NAMALWA (cell line): ENCODE measurements at regions not wholly inside any gene's neighbourhood (a gene's known extent, or its start where the extent isn't known, plus 50 kb on each side); places are given as distances from the start of the nearest gene placed in this dataset.

Experiments used
- DNase-seq: peaks from one replicate; pipeline ENCODE4 v3.0.0-alpha.2; 2015; ENCODE audit warnings: low spot score

- no peak for DNase-seq
Observed at GRCh38 chr12:24280056-24280842, 330.8 kb upstream of the SOX5 start.

GRCh38 chr12:24278832-24279231 is 329.4 kb upstream of the SOX5 start:
- DNase-seq = no peak

GRCh38 chr12:24270965-24271364 is 321.5 kb upstream of the SOX5 start:
- DNase-seq = no peak

- DNase-seq = no peak
Observed at GRCh38 chr12:24270464-24270863, 321.0 kb upstream of the SOX5 start.

- DNase-seq = peak; percentile 15
Observed at GRCh38 chr12:24268663-24269186, 319.3 kb upstream of the SOX5 start.

GRCh38 chr12:24266982-24267381 is 317.5 kb upstream of the SOX5 start:
- DNase-seq = no peak

- DNase-seq = no peak
Observed at GRCh38 chr12:24256684-24257083, 307.2 kb upstream of the SOX5 start.

GRCh38 chr12:24255920-24256665 is 306.6 kb upstream of the SOX5 start:
- no peak for DNase-seq

GRCh38 chr12:24252602-24253001 is 303.1 kb upstream of the SOX5 start:
- DNase-seq = no peak

- no peak for DNase-seq
Observed at GRCh38 chr12:24246934-24247333, 297.5 kb upstream of the SOX5 start.

GRCh38 chr12:24246376-24246775 is 296.9 kb upstream of the SOX5 start:
- DNase-seq = no peak

GRCh38 chr12:24244801-24245200 is 295.3 kb upstream of the SOX5 start:
- no peak for DNase-seq

GRCh38 chr12:24244231-24244630 is 294.8 kb upstream of the SOX5 start:
- no peak for DNase-seq

- no peak for DNase-seq
Observed at GRCh38 chr12:24240707-24241106, 291.2 kb upstream of the SOX5 start.

- DNase-seq = no peak
Observed at GRCh38 chr12:24233519-24234246, 284.2 kb upstream of the SOX5 start.

GRCh38 chr12:24232531-24232930 is 283.1 kb upstream of the SOX5 start:
- DNase-seq = no peak

- no peak for DNase-seq
Observed at GRCh38 chr12:24231298-24231697, 281.8 kb upstream of the SOX5 start.

- no peak for DNase-seq
Observed at GRCh38 chr12:24230061-24230701, 280.7 kb upstream of the SOX5 start.

GRCh38 chr12:24229031-24229700 is 279.7 kb upstream of the SOX5 start:
- no peak for DNase-seq

- DNase-seq = no peak
Observed at GRCh38 chr12:24228371-24228770, 278.9 kb upstream of the SOX5 start.

- DNase-seq = no peak
Observed at GRCh38 chr12:24227551-24227950, 278.1 kb upstream of the SOX5 start.
